HepG2 (cell line): ENCODE measurements at regions not wholly inside any gene's neighbourhood (a gene's known extent, or its start where the extent isn't known, plus 50 kb on each side); places are given as distances from the start of the nearest gene placed in this dataset.

Experiments
- ATAC-seq: fragments of 200-7000 bp; cut with Tn5 transposase; 3 replicates; pipeline ENCODE4 v1.9.1; 2020; ENCODE audit warnings: mild to moderate bottlenecking, moderate library complexity
- BruUV-seq: library from RNA; stranded (reverse); fragments of 400-500 nt; replicated peaks from 2 replicates; lab custom pipeline; 2021; lab: Mats Ljungman, UMichigan
- CTCF ChIA-PET: fragments of 300-600 bp; formaldehyde crosslinking; extraction: SDS; loops from one replicate; lab custom pipeline; 2021; ENCODE audit warnings: low total read pairs, inconsistent platforms, low intra/inter-chr PET ratio; lab: Yijun Ruan, JAX
- POLR2A ChIA-PET: fragments of 350-600 bp; sonication (Branson Sonifier 250); formaldehyde crosslinking; loops from one replicate; lab custom pipeline; 2020; ENCODE audit warnings: antibody characterized with exemption, inconsistent platforms; lab: Yijun Ruan, JAX
- DNase-seq: peaks from one replicate; pipeline ENCODE4 v3.0.0-alpha.2; 2015; ENCODE audit warnings: low spot score
- FAIRE-seq: peaks from 3 replicates; lab custom pipeline; 2011; peaks lifted over from hg19 to GRCh38; lab: Jason Lieb, UNC
- H2AFZ ChIP-seq: one replicate; pipeline ENCODE4 v1.6.1; 2011; ENCODE audit warnings: low read length, inconsistent platforms
- H3K27ac ChIP-seq: fragments of 300-600 bp; 3 replicates; pipeline ENCODE4 v1.8.0; 2011; ENCODE audit warnings: mixed run types, mild to moderate bottlenecking, mixed read lengths, low read length, inconsistent platforms; ENCODE audit not compliant: insufficient read depth; ENCODE audit errors: extremely low read length
- H3K27me3 ChIP-seq, 2 experiments: fragments of 200-600 bp in 1 of 2; 2 replicates in 1 of 2; 3 replicates in 1 of 2; pipeline versions ENCODE4 v1.6.0 to v1.8.0; 2011; ENCODE audit warnings: low read length in 2 of 2, mild to moderate bottlenecking in 2 of 2, moderate library complexity in 2 of 2, inconsistent platforms in 1 of 2; ENCODE audit not compliant: insufficient read depth in 2 of 2, control insufficient read depth in 1 of 2
- H3K36me3 ChIP-seq, 2 experiments: fragments of 200-600 bp in 1 of 2; replicated peaks in 1 of 2; 2 replicates in 1 of 2; 3 replicates in 1 of 2; pipeline versions ENCODE4 v1.5.1 to v1.8.0; 2011; ENCODE audit warnings: low read length in 2 of 2, inconsistent platforms in 1 of 2; ENCODE audit not compliant: insufficient read depth in 2 of 2, control insufficient read depth in 1 of 2
- H3K4me1 ChIP-seq: 2 replicates; pipeline ENCODE4 v1.5.1; 2012; ENCODE audit warnings: low read length, inconsistent platforms; ENCODE audit not compliant: insufficient read depth
- H3K4me2 ChIP-seq: 2 replicates; pipeline ENCODE4 v1.6.0; 2011; ENCODE audit warnings: low read depth, low read length, inconsistent platforms
- H3K4me3 ChIP-seq, 3 experiments: fragments of 200-600 bp in 1 of 3; sonication (generic), shearing (Covaris generic) in 1 of 3; replicated peaks in 1 of 3; 2 replicates each; pipeline ENCODE4 v1.5.1; 2011 to 2016; ENCODE audit warnings: low read length in 3 of 3, inconsistent platforms in 2 of 3, low read depth in 2 of 3, mild to moderate bottlenecking in 2 of 3, control low read depth in 1 of 3, mixed read lengths in 1 of 3; ENCODE audit not compliant: insufficient read depth in 1 of 3
- H3K79me2 ChIP-seq: one replicate; pipeline ENCODE4 v1.6.1; 2011; ENCODE audit warnings: low read length, inconsistent platforms; ENCODE audit not compliant: insufficient read depth
- H3K9ac ChIP-seq: 2 replicates; pipeline ENCODE4 v1.6.0; 2011; ENCODE audit warnings: mild to moderate bottlenecking, low read depth, low read length, inconsistent platforms; ENCODE audit not compliant: insufficient read depth
- H3K9me3 ChIP-seq: 2 replicates; pipeline ENCODE4 v1.5.1; 2012; ENCODE audit warnings: mild to moderate bottlenecking, low read length
- H4K20me1 ChIP-seq: 2 replicates; pipeline ENCODE4 v1.6.0; 2011; ENCODE audit warnings: inconsistent platforms, mild to moderate bottlenecking, low read length, moderate library complexity; ENCODE audit not compliant: insufficient read depth
- CENPX ChIP-seq: sonication (generic); formaldehyde crosslinking; IDR thresholded peaks from 2 replicates; pipeline ENCODE4 v1.9.0; 2021; ENCODE audit warnings: mild to moderate bottlenecking, missing genetic modification reagents, moderate library complexity
- CREB1 ChIP-seq, 2 experiments: fragments of 450-650 bp in 1 of 2; IDR thresholded peaks; 2 replicates each; pipeline ENCODE4 v1.6.1; 2016 to 2017; ENCODE audit warnings: control low read depth in 1 of 2, mild to moderate bottlenecking in 1 of 2, missing compliant biosample characterization in 1 of 2, missing genetic modification characterization in 1 of 2
- DZIP1 ChIP-seq: sonication (generic); formaldehyde crosslinking; IDR thresholded peaks from 2 replicates; pipeline ENCODE4 v1.5.0; 2020; ENCODE audit warnings: mild to moderate bottlenecking, missing genetic modification reagents
- HNF4A ChIP-seq: sonication (generic); formaldehyde crosslinking; IDR thresholded peaks from 2 replicates; pipeline ENCODE4 v1.4.0; 2020; ENCODE audit warnings: missing genetic modification reagents
- KDM3A ChIP-seq: IDR thresholded peaks from 2 replicates; pipeline ENCODE4 v1.6.1; 2018; ENCODE audit warnings: low read depth, missing compliant biosample characterization
- MIER3 ChIP-seq: IDR thresholded peaks from 2 replicates; pipeline ENCODE4 v1.6.1; 2016; ENCODE audit warnings: missing compliant biosample characterization, borderline replicate concordance
- PHF21A ChIP-seq: sonication (generic); formaldehyde crosslinking; IDR thresholded peaks from 2 replicates; pipeline ENCODE4 v1.5.0; 2020; ENCODE audit warnings: mild to moderate bottlenecking, missing genetic modification reagents
- SNRNP70 ChIP-seq: fragments of 200-400 bp; formaldehyde crosslinking; IDR thresholded peaks from 2 replicates; pipeline ENCODE4 v1.6.1; 2017; ENCODE audit warnings: mild to moderate bottlenecking, low read depth, low read length, moderate library complexity
- TBP ChIP-seq: sonication (generic); formaldehyde crosslinking; IDR thresholded peaks from 2 replicates; pipeline ENCODE4 v1.5.0; 2020; ENCODE audit warnings: missing genetic modification reagents
- TCF7 ChIP-seq: sonication (generic); IDR thresholded peaks from 2 replicates; pipeline ENCODE4 v1.6.1; 2016; ENCODE audit warnings: antibody characterized with exemption, low read depth
- ZNF264 ChIP-seq: sonication (generic); formaldehyde crosslinking; IDR thresholded peaks from 2 replicates; pipeline ENCODE4 v1.4.0; 2020; ENCODE audit warnings: missing genetic modification reagents
- ZNF362 ChIP-seq: sonication (generic); formaldehyde crosslinking; IDR thresholded peaks from 2 replicates; pipeline ENCODE4 v1.4.0; 2020; ENCODE audit warnings: missing genetic modification reagents, mild to moderate bottlenecking, borderline replicate concordance
- ZNF501 ChIP-seq: sonication (generic); formaldehyde crosslinking; IDR thresholded peaks from 2 replicates; pipeline ENCODE4 v1.5.1; 2020; ENCODE audit warnings: mild to moderate bottlenecking, moderate library complexity, missing genetic modification reagents
- ZNF816 ChIP-seq: sonication (generic); formaldehyde crosslinking; IDR thresholded peaks from 2 replicates; pipeline ENCODE4 v1.8.0; 2022; ENCODE audit warnings: missing genetic modification reagents, mild to moderate bottlenecking, borderline replicate concordance
- ZNF891 ChIP-seq: sonication (generic); formaldehyde crosslinking; IDR thresholded peaks from 2 replicates; pipeline ENCODE4 v1.5.0; 2020; ENCODE audit warnings: mild to moderate bottlenecking, missing genetic modification reagents
- WGBS: methylation state at CpG from one replicate; pipeline ENCODE4 v1.1.6; 2017; ENCODE audit warnings: low lambda C conversion rate; 5-methylcytosine and 5-hydroxymethylcytosine counted together
- in situ Hi-C: cut with HindIII; loops from 2 replicates; pipeline ENCODE4 v1.10.0; 2017; ENCODE audit warnings: low pct_unique_long_range_greater_than_20kb; ENCODE audit not compliant: extremely low pct_ligation_motif_present
- intact Hi-C: fragments of 100-400 bp; cut with micrococcal nuclease; formaldehyde crosslinking; loops from one replicate; pipeline ENCODE4 v1.10.0; 2022; ENCODE audit not compliant: unreplicated experiment
- TF ChIP-seq, protein P1 (sequence below): sonication (generic); formaldehyde crosslinking; conservative IDR thresholded peaks from 2 replicates; pipeline ENCODE4 v1.8.0; 2022; ENCODE audit warnings: mild to moderate bottlenecking, moderate library complexity, missing genetic modification reagents
- TF ChIP-seq, protein P2 (sequence below): sonication (generic); formaldehyde crosslinking; IDR thresholded peaks from 2 replicates; pipeline ENCODE4; 2020; ENCODE audit warnings: missing genetic modification reagents, mild to moderate bottlenecking, borderline replicate concordance

GRCh38 chr12:131276501-131277185, 322.9 kb downstream of the ADGRD1 start:
- Histone ChIP-seq H3K36me3 (no peaks in the 10 kb centered on the region), H4K20me1 (no peaks in the 10 kb centered on the region), H3K9me3 (no peaks in the 10 kb centered on the region), H3K9ac (no peak overlapping the region), H2AFZ (no peak overlapping the region), H3K27me3 (peaks cover 7 to 43% of the 10 kb centered on the region in 2 experiments; a peak in 4 of 5 replicates), H3K79me2 (no peaks in the 10 kb centered on the region), H3K27ac (no peak overlapping the region), H3K4me3 (no peak overlapping the region), H3K4me1 (no peaks in the 10 kb centered on the region), H3K4me2 (no peak overlapping the region)
- POLR2A ChIA-PET: no interaction called here
- in situ Hi-C loops (no loop called here), intact Hi-C loops (no loop called here)
- 8% methylated on average over 2 of the region's 14 CpGs for WGBS
- DNase-seq: no peak
- no TSS peak for BruUV-seq
- TF ChIP-seq ZNF891 (CRISPR knock-in tag): no peak
- TF ChIP-seq DZIP1 (CRISPR knock-in tag): no peak
- TF ChIP-seq, protein P1, sequence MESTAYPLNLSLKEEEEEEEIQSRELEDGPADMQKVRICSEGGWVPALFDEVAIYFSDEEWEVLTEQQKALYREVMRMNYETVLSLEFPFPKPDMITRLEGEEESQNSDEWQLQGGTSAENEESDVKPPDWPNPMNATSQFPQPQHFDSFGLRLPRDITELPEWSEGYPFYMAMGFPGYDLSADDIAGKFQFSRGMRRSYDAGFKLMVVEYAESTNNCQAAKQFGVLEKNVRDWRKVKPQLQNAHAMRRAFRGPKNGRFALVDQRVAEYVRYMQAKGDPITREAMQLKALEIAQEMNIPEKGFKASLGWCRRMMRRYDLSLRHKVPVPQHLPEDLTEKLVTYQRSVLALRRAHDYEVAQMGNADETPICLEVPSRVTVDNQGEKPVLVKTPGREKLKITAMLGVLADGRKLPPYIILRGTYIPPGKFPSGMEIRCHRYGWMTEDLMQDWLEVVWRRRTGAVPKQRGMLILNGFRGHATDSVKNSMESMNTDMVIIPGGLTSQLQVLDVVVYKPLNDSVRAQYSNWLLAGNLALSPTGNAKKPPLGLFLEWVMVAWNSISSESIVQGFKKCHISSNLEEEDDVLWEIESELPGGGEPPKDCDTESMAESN (CRISPR knock-in tag): no peak
- TF ChIP-seq MIER3 (CRISPR knock-in tag): no peak
- no peak for TF ChIP-seq ZNF816
- no peak for TF ChIP-seq TBP (CRISPR knock-in tag)
- no peak for TF ChIP-seq CENPX
- TF ChIP-seq TCF7: no peak
- TF ChIP-seq ZNF501 (CRISPR knock-in tag): no peak
- TF ChIP-seq, protein P2, sequence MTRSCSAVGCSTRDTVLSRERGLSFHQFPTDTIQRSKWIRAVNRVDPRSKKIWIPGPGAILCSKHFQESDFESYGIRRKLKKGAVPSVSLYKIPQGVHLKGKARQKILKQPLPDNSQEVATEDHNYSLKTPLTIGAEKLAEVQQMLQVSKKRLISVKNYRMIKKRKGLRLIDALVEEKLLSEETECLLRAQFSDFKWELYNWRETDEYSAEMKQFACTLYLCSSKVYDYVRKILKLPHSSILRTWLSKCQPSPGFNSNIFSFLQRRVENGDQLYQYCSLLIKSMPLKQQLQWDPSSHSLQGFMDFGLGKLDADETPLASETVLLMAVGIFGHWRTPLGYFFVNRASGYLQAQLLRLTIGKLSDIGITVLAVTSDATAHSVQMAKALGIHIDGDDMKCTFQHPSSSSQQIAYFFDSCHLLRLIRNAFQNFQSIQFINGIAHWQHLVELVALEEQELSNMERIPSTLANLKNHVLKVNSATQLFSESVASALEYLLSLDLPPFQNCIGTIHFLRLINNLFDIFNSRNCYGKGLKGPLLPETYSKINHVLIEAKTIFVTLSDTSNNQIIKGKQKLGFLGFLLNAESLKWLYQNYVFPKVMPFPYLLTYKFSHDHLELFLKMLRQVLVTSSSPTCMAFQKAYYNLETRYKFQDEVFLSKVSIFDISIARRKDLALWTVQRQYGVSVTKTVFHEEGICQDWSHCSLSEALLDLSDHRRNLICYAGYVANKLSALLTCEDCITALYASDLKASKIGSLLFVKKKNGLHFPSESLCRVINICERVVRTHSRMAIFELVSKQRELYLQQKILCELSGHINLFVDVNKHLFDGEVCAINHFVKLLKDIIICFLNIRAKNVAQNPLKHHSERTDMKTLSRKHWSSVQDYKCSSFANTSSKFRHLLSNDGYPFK: no peak
- TF ChIP-seq PHF21A (CRISPR knock-in tag): no peak
- TF ChIP-seq KDM3A (CRISPR knock-in tag): no peak
- no peak for TF ChIP-seq HNF4A (CRISPR knock-in tag)
- no peak for TF ChIP-seq SNRNP70
- no peak for TF ChIP-seq ZNF362 (CRISPR knock-in tag)
- TF ChIP-seq CREB1 (IDR thresholded peaks at IDR 0.05): no peak
- no peak for TF ChIP-seq CREB1 (CRISPR knock-in tag; IDR thresholded peaks at IDR 0.05)
- no peak for TF ChIP-seq ZNF264 (CRISPR knock-in tag)
- TF ChIP-seq, all 625 proteins: peak for 0
- no peak for FAIRE-seq
- CTCF ChIA-PET: no interaction called here
- no peak for ATAC-seq
